CD4-positive, alpha-beta T cell treated with Interleukin-12 subunit alpha and Interleukin-12 subunit beta, for 1 hour (primary cell): ENCODE measurements at regions not wholly inside any gene's neighbourhood (a gene's known extent, or its start where the extent isn't known, plus 50 kb on each side); places are given as distances from the start of the nearest gene placed in this dataset.
"Not testable (repeated sequence)": the region's sequence is repeated elsewhere in the genome, so short reads cannot be mapped to it uniquely, and the experiment has no call there.

Source experiments
- DNase-seq: peaks from one replicate; pipeline ENCODE4 v3.0.0-alpha.2; 2020

GRCh38 chr1:61028136-61028535, 54.2 kb upstream of the NFIA start:
- no peak for DNase-seq

DNA sequence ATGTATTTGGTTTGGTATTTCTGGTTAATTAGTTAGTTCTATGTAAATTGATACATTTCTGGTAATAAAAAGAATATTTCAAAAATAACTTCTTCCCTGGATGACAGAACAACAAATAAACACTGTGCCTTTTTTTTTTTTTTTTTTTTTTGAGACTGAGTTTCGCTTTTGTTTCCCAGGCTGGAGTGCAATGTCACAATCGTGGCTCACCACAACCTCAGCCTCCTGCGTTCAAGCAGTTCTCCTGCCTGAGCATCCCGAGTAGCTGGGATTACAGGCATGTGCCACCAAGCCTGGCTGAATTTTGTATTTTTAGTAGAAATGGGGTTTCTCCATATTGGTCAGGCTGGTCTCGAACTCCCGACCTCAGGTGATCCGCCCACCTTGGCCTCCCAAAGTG, 64.3 kb upstream of the NFIA start:
- not testable (repeated sequence) for DNase-seq

GRCh38 chr1:61017651-61018050, 64.7 kb upstream of the NFIA start:
- DNase-seq: no peak

DNA sequence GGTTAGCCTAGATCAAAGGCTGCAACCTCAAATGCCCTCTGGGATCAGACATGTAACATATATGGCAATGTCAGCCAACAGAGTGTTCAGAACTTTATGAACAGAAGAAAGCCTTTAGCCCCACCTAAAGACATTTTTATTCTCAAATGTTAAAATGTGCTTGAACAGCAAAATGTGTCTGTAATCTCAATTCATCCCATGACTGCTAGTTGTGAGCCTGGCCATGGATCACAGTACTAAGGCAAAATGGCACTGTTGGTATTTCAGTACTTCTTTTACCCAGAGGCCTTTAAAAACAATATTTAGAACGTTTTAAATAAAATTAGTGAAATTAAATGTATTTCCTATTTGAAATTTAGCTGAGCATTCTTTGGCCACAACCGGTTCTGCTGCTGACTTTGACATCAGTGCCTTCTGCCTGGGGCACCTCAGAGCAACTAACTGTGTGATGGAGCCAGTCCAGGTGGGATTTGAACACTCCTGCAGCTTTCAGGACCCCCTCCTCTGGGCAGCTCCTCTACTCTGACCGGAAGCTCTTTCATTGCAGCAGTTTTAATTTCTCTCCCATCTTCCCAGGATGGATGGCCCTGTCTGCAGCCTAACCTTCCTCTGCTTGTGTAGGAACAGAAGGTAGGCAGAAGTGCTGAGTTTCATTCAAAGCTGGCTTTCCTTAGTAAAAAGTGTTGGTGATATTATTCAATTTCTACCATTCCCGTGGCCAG, 68.3 kb upstream of the NFIA start:
- DNase-seq: no peak

GRCh38 chr1:61013189-61013945, 69.0 kb upstream of the NFIA start:
- no peak for DNase-seq

- no peak for DNase-seq
These were observed 70.0 kb upstream of the NFIA start for GRCh38 chr1:61012341-61012761.

DNA sequence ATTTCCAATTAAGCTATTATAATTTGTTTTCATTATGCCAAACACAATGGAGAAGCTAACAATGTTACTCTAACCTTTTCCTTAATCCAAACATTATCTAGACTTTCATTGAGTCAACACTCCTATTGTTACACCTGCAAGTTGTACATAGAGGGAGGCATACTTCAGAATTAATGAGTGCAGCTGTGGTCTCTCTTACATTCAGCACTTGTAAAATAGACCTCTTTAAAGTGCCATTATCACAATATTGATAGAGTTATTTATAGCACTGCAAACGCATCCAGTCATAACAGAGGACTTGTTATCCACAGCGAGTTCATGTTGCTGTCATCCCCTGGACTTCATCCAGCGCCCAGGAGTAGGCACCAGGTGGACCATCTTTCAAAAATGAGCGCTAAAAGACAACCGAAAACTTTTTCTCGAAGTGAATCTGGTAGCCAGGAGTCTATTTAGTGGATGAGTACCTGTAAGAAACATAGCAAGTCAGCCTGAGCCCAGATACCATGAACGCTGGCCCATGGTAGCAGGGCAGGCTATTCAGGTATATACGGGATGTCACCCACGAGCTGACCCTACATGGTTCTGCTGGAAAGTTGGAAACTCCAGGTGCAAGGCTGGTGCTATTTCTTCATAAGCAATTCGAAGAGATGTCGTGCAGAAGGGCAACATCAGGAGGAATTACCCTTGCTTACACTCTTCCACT, 70.6 kb upstream of the NFIA start:
- DNase-seq: no peak

GRCh38 chr1:61007534-61008364, 74.6 kb upstream of the NFIA start:
- no peak for DNase-seq

- no peak for DNase-seq
These were observed 76.5 kb upstream of the NFIA start for GRCh38 chr1:61005614-61006580.

DNA sequence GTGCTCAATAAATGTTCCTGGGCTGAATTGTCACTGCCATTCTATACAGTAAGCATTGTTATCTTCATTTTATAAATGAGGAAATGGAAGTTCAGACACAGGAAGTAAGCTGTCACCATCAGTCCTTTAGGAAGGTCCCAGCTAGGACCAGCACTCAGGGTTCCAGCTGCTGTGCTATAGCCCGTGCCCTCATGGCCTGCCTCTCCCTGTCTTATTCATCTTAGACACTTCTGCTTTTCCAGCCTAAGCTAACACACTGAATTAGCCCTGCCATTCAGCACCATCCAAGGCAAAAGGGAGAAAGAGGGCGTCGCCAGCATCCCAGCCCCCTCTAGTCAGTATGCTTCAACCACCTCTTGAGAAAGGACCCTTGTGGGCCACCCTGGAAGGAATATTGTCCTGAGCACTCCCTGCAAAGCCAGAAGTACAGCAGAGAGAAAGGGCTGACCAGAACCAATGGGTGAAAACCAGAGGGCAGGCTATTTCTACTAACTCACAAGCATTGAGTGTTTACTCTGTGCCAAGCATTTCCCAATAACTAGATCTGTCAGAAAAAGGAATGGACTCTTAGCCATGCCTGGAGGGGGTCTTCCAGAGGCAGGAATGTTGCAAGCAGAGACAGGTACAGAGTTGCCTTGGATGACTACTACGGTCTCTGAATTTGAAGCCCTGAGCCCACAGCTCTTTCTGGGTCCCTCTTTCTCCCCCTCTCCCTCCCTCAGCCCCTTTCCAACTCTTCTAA, 77.9 kb upstream of the NFIA start:
- no peak for DNase-seq

DNA sequence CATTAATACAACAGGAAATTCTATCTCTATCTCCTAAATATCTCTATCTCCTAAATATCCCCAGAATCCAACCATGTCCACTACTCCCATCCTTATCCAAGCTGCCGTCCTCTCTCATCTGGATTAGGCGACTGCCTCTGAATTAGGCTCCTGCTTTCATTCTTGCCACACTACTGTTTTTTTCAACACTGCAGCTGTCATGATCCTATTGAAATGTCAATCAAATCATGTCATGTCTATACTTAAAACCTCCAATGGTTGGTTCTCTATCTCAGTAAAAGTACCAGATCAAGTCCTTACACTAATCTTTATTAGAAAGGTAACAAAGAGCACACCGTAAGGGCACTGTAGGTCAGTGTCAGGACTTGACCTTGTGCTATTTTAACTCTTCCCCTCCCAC, 82.0 kb upstream of the NFIA start:
- DNase-seq: no peak

DNA sequence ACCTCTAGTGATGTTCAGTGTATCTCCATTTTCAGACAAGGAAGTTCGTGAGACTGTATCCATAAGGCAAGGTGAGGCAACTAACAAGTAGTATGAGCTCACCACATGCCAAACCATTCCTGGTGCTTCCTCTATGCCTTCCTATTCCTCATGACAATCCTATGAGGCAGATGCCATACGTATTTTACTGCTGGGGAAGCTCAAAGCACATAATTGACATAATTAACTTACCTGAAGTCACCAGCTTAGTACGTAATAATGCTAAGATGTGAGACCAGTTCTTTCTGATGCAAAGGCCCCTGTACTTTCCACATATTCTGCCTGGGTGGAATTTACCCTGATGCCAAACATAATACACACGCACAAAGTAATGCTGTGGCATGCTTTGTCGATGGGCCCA, 83.6 kb upstream of the NFIA start:
- no peak for DNase-seq

DNA sequence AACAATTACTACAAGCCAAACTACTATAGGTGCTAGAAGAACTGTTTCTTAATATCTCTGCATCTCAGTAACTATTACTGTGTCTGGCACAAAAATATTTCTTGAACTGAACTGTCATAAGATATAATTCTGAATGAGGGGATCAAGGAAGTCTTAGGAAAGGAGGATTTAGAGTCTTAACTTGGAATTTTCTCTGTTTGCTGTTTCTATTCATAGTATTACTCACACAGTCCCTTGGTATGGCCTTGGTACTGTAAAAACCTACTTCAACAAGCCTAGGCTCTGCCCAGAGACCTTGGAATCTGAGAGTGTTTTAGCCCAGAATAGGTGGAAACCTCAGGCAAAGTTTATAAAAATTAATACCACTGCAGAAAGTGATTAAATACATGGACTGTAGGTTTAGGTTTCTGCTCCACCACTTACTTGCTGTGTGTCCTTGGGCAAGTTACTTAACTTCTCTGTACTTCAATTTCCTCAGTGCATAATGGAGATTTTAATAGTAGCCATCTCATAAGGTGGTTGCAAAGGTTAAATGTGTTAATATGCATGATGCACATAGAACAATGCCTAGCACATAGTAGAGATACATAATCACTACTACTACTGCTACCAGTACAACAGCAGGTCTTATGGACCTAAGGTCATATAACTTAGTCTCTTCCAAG, 87.4 kb upstream of the NFIA start:
- DNase-seq: no peak

DNA sequence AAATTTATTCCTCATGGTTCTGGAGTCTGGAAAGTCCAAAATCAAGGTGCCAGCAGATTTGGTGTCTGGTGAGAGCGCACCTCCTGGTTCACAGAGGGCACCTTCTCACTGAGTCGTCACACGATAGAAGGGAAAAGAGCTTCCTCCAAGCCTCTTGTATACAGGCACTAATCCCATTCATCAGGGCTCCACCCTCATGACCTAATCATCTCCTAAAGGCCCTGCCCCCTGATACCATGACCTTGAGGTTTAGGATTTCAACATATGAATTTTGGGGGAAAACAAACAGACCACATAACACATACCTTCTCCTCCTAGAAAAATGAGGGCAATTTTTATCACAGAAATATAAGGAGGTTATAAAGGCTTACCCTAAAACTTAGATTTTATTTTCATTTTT, 88.0 kb upstream of the NFIA start:
- DNase-seq: no peak

GRCh38 chr1:60992165-60992564, 90.2 kb upstream of the NFIA start:
- no peak for DNase-seq

- DNase-seq: no peak
These were observed 91.7 kb upstream of the NFIA start for GRCh38 chr1:60990714-60991090.

DNA sequence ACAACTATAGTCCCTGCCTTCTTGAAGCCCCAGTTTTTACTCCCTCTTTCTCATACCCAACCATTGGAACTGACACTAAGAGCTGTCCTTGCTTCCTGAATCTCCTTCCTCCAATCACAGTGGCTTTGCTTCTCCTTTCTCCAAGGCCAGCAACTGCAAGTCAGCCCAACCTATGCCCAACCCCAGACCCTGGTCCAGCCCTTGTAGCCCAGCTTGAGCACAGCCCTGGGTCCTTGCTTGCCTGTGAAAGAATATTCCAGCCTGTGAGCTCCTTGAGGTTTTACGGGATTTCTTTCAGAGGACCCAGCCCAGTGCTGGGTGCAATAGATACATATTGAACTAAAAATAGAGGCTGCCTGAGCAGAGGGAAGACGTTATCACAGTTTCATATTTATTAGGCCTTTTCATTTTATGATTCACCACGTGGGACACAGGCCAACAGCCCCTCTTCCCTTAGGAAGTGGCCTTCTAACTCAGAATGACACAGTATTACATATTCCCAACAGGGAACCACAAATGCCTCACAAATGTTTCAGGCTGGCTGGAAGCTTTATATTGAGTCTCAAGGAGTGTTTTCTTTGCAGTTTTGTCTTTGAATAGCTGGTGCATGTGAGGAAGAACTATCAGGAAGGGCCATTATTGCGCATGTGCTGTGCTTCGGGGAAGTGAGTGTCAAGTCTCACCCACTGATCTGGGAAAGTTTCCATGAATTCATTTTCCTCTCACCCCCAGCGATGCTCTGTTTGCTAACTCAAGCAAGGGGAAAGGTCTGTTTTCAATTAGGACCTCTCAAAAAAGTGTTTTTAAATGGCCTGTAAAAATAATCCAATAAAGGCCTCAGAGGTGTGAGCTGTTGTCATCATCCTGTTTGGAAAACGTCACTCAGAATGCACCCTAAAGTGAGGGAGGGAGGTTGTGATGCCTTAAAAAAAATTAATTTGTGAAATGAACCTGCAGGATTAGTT, 92.3 kb upstream of the NFIA start:
- DNase-seq: no peak

DNA sequence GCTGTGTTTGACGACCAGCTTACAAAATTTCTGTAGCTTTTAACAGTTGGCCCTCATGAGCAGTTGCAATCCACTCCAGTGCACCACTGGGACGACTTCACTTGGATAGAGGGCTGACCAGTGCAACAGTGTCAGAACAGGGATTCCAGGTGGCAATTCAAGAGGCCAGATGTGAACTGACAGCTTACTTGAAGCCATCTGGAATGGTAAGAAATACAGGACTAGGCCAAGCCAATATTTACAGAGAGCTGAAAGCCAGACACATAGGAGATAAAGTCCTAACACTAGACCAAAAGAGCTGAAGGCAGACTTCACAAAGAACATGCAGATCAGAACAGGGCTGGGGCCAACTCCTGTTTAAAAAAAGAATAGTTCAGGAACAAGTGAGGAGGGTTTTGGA, 93.5 kb upstream of the NFIA start:
- no peak for DNase-seq

- no peak for DNase-seq
These were observed 94.5 kb upstream of the NFIA start for GRCh38 chr1:60987904-60988303.
